ENCODE measurements at regions not wholly inside any gene's neighbourhood (a gene's known extent, or its start where the extent isn't known, plus 50 kb on each side); places are given as distances from the start of the nearest gene placed in this dataset.

GRCh38 chr7:80346704-80347103, 165.2 kb downstream of the GNAT3 start:
- no peaks in the 10 kb centered on the region for H3K9me3 ChIP-seq (ENCODE audit: insufficient read depth, low read length, severe bottlenecking)
- TF ChIP-seq, protein P1, sequence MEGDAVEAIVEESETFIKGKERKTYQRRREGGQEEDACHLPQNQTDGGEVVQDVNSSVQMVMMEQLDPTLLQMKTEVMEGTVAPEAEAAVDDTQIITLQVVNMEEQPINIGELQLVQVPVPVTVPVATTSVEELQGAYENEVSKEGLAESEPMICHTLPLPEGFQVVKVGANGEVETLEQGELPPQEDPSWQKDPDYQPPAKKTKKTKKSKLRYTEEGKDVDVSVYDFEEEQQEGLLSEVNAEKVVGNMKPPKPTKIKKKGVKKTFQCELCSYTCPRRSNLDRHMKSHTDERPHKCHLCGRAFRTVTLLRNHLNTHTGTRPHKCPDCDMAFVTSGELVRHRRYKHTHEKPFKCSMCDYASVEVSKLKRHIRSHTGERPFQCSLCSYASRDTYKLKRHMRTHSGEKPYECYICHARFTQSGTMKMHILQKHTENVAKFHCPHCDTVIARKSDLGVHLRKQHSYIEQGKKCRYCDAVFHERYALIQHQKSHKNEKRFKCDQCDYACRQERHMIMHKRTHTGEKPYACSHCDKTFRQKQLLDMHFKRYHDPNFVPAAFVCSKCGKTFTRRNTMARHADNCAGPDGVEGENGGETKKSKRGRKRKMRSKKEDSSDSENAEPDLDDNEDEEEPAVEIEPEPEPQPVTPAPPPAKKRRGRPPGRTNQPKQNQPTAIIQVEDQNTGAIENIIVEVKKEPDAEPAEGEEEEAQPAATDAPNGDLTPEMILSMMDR (IDR thresholded peaks at IDR 0.05; ENCODE audit: borderline replicate concordance, extremely low read depth, low read length, poor library complexity, severe bottlenecking): no peak
- TF ChIP-seq EZH2 (IDR thresholded peaks at IDR 0.05; ENCODE audit: borderline replicate concordance, low read depth, low read length, severe bottlenecking): no peak
- no peak overlapping the region for H3K9ac ChIP-seq (ENCODE audit: low read depth, low read length)
- no peak overlapping the region for H3K4me2 ChIP-seq (ENCODE audit: insufficient read depth, low read length)
- H4K20me1 ChIP-seq (ENCODE audit: insufficient read depth, low read length): no peaks in the 10 kb centered on the region
- no peak overlapping the region for H2AFZ ChIP-seq (ENCODE audit: low read depth, low read length)
- no peak overlapping the region for H3K4me3 ChIP-seq (ENCODE audit: low read depth in 1 of 2, low read length in 2 of 2)
- ATAC-seq (ENCODE audit: insufficient read depth, low read depth) (no peak), DNase-seq (no peak)
- H3K27me3 ChIP-seq (ENCODE audit: insufficient read depth, low read length, poor library complexity): no peaks in the 10 kb centered on the region
- H3K36me3 ChIP-seq (ENCODE audit: insufficient read depth, low read length): no peaks in the 10 kb centered on the region
- H3K4me1 ChIP-seq (ENCODE audit: insufficient read depth, low read length): no peaks in the 10 kb centered on the region
- H3K27ac ChIP-seq (ENCODE audit: low read length): no peak overlapping the region
- H3K79me2 ChIP-seq (ENCODE audit: insufficient read depth, low read length): no peaks in the 10 kb centered on the region

DNA sequence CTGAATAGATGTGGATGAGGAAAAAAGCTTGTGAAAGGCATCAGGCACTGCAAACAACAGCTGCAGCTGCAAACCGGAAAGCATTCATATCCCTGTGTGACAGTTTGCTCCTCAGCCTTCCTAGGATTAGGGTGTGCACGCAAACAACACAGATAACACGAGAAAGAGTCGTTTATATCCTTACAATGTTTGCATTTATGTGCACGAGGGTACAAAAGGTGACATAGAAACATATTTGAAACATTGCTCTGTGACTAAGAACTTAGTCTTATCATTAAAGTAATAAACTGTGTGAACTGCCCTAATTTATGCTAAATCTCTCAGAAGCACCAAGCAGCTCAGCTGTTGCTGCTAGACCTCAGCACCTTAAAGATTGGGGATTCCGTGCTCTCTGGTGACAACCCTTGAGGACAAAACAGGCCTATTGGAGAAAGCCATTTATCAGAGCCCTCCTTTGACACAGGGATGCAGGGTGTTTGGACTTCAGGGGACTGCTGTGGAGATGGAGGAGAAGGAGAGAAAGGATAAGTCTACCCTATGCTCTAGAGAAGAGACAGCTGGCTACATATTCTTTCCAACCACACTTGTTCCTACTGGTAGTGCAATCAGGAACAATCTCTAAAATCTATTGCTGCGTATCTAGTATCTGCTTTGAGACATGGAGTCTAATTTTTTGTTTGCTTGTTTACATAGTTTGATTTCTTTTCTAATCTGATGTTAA, 176.2 kb downstream of the GNAT3 start:
- H3K27me3 ChIP-seq (ENCODE audit: insufficient read depth, low read length, poor library complexity): no peaks in the 10 kb centered on the region
- H3K4me3 ChIP-seq (ENCODE audit: low read depth in 1 of 2, low read length in 2 of 2): no peak overlapping the region
- no peak overlapping the region for H2AFZ ChIP-seq (ENCODE audit: low read depth, low read length)
- no peaks in the 10 kb centered on the region for H3K36me3 ChIP-seq (ENCODE audit: insufficient read depth, low read length)
- no peaks in the 10 kb centered on the region for H3K9me3 ChIP-seq (ENCODE audit: insufficient read depth, low read length, severe bottlenecking)
- no peaks in the 10 kb centered on the region for H3K79me2 ChIP-seq (ENCODE audit: insufficient read depth, low read length)
- no peak overlapping the region for H3K9ac ChIP-seq (ENCODE audit: low read depth, low read length)
- H3K4me1 ChIP-seq (ENCODE audit: insufficient read depth, low read length): no peaks in the 10 kb centered on the region
- ATAC-seq (ENCODE audit: insufficient read depth, low read depth) (no peak), DNase-seq (no peak)
- H4K20me1 ChIP-seq (ENCODE audit: insufficient read depth, low read length): no peaks in the 10 kb centered on the region
- H3K27ac ChIP-seq (ENCODE audit: low read length): no peak overlapping the region
- H3K4me2 ChIP-seq (ENCODE audit: insufficient read depth, low read length): no peak overlapping the region
- TF ChIP-seq, protein P1 (IDR thresholded peaks at IDR 0.05; ENCODE audit: borderline replicate concordance, extremely low read depth, low read length, poor library complexity, severe bottlenecking): no peak
- TF ChIP-seq EZH2 (IDR thresholded peaks at IDR 0.05; ENCODE audit: borderline replicate concordance, low read depth, low read length, severe bottlenecking): no peak

GRCh38 chr7:80334908-80335307, 177.0 kb downstream of the GNAT3 start:
- Histone ChIP-seq H3K36me3 (ENCODE audit: insufficient read depth, low read length) (no peaks in the 10 kb centered on the region), H3K4me2 (ENCODE audit: insufficient read depth, low read length) (no peak overlapping the region), H3K4me3 (ENCODE audit: low read depth in 1 of 2, low read length in 2 of 2) (no peak overlapping the region), H4K20me1 (ENCODE audit: insufficient read depth, low read length) (no peaks in the 10 kb centered on the region), H3K4me1 (ENCODE audit: insufficient read depth, low read length) (no peaks in the 10 kb centered on the region), H2AFZ (ENCODE audit: low read depth, low read length) (no peak overlapping the region), H3K9me3 (ENCODE audit: insufficient read depth, low read length, severe bottlenecking) (no peaks in the 10 kb centered on the region), H3K79me2 (ENCODE audit: insufficient read depth, low read length) (no peaks in the 10 kb centered on the region), H3K27me3 (ENCODE audit: insufficient read depth, low read length, poor library complexity) (no peaks in the 10 kb centered on the region), H3K9ac (ENCODE audit: low read depth, low read length) (no peak overlapping the region), H3K27ac (ENCODE audit: low read length) (no peak overlapping the region)
- no peak for ATAC-seq (ENCODE audit: insufficient read depth, low read depth)
- no peak for DNase-seq
- TF ChIP-seq, protein P1 (IDR thresholded peaks at IDR 0.05; ENCODE audit: borderline replicate concordance, extremely low read depth, low read length, poor library complexity, severe bottlenecking): no peak
- TF ChIP-seq EZH2 (IDR thresholded peaks at IDR 0.05; ENCODE audit: borderline replicate concordance, low read depth, low read length, severe bottlenecking): no peak
